ENCODE measurements at regions not wholly inside any gene's neighbourhood (a gene's known extent, or its start where the extent isn't known, plus 50 kb on each side); places are given as distances from the start of the nearest gene placed in this dataset.

DNA sequence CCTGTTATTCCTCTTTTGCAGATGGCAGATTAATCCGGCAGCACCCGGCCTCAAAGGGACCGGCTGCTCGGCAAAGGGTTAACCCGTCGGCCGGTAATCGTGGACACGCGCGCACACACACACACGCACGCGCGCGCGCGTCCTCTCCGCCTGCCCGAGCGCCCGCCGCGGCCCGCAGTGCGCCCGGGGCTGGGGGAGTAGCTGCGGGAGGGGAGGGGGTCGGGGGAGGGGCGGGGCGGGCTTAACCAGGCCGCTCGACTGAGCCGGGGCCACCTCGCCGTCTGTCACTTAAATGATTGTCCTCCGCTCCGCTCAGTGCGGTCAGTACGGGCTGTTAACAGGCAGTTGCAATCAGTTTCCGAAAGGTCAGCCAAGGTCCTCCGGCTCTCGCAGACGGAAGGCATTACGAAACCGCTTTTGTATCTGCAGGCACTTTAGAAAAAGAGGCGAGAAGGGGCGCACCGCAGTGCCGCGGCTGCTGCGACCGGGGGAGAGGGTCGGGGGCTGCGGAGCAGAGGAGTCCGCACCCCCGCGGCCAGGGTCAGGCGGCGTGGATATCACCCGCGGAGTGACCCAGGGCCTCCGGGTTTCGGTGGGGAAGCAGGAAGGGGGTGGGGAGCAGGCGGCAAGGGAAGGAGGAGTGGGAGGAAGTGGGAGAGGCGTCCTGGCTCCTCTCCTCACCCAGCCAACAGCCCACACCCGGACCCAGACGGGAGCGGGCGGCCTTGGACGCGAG, 57.3 kb upstream of the BCOR start:
- peaks cover 67% of the 10 kb centered on the region for H3K27me3 Mint-ChIP-seq
- H3K27ac Mint-ChIP-seq: peak overlapping the region; percentile 80
- peak; percentile 52 for DNase-seq

DNA sequence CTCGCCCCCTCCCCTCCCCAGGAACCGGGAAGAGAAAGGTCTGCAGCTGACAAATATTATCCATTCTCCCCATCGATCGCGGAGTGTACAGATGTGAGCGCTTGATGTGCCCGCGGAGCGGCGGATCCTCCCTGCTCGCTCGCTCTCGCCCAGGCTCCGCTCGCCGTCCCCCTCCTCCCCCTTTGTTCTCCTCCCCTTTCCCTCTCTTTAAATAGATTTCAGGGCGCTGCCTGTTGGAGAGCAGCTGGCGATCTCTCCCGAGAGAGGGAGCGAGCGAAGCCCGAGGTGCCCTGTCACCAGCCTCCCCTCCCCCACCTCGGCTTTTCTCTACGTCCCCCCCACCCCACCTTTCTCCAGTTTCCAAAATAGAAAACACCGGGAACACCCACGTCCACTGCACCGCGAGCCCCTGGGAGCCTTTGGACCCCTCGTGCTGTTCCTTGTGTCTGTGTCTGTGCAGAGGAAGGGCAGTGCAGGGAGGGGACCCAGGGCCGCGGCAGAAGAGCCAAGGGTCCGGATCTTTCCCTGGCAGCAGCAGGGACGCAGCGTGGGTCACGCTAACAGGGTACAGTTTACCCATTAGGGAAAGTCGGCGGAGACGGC, 56.6 kb upstream of the BCOR start:
- Mint-ChIP-seq H3K27ac (peak overlapping the region; percentile 80), H3K4me3 (peak overlapping the region; percentile 76), H3K36me3 (ENCODE audit: low read depth) (no peaks in the 10 kb centered on the region), H3K4me1 (ENCODE audit: low read depth) (peaks cover 21% of the 10 kb centered on the region), H3K9me3 (no peaks in the 10 kb centered on the region), H3K27me3 (peaks cover 67% of the 10 kb centered on the region)
- DNase-seq: peak; percentile 33

More for the DNA sequence above, 57.3 kb upstream of the BCOR start:
- no peaks in the 10 kb centered on the region for H3K36me3 Mint-ChIP-seq (ENCODE audit: low read depth)
- H3K9me3 Mint-ChIP-seq: no peaks in the 10 kb centered on the region
- peaks cover 21% of the 10 kb centered on the region for H3K4me1 Mint-ChIP-seq (ENCODE audit: low read depth)
- H3K4me3 Mint-ChIP-seq: peak overlapping the region; percentile 76

DNA sequence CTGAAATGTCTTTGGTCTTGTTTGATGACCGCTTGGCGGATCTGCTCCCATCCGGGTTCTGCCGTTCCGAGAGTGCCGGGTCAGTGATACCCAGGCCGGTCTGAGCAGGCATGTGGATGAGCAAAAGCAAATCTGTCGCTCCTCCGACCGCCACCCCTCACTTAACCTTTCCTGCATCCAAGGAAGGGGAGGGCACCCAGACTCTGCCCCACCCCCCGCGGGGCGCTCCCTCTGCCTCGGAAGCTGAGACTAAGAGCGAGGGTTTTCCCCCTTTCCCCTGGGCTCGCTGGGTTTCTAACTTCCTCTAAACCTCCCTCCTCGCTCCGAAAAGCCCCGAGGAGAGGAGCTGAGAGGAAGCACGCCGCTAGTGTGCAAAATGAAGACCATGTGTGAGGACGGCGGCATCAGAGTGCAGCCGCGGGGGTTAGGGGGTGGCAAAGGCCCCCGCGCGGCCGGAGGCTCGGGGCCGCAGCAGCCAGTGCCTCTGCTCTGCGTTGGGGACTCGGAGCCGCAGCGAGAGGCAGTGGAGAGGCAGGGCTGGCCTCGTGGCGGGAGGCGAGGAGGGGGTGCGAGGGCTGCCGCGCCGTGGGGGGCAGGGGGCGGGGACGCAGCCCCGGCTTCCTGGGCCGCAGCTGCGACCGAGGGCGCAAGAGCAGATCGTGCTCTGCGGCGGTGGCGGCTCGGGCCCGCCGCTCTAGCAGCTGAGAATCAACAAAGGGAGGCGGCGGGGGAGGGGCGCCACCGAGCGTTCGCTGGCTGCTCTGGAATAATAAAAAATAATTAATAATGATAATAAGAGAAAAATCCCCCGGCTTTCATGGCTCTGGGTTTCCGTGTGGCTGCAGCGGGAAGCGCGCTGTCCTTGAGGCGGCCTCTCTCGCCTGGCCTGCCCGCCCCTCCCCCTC, 55.8 kb upstream of the BCOR start:
- Mint-ChIP-seq H3K4me3 (peak overlapping the region; percentile 76), H3K27me3 (peaks cover 68% of the 10 kb centered on the region), H3K4me1 (ENCODE audit: low read depth) (peaks cover 25% of the 10 kb centered on the region), H3K9me3 (no peaks in the 10 kb centered on the region), H3K36me3 (ENCODE audit: low read depth) (no peaks in the 10 kb centered on the region), H3K27ac (peak overlapping the region; percentile 77)
- peak; percentile 74 for DNase-seq

DNA sequence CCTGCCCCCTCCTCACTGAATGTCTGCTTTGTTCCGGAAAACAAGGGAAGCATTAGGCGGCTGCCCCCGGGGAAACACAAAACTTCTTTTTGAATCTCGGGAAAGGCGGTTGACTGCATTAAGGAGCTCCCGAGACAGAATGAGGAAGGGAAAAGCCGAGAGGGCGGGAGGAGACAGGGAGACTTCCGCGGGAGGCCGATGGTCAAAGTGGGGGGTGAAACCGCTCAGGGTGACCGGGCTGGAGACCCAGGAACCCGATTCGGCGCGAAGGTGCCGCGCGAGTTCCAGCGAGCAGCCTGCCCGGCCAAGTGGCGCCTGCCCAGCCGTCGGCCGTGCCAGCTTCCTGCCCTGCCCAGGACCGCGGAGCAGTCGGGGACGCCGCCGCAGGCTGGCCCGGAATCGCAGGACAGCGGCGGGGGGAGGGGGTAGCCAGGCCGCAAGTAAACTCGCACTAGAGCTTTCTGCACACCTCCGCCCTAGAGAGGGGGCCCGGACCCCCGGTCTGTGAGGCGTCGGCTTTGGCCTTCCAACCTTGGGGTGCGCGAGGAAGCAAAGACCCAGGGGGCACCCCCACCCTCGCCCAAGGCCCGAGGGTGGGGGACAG, 55.1 kb upstream of the BCOR start:
- peaks cover 23% of the 10 kb centered on the region for H3K4me1 Mint-ChIP-seq (ENCODE audit: low read depth)
- peak overlapping the region; percentile 77 for H3K27ac Mint-ChIP-seq

DNA sequence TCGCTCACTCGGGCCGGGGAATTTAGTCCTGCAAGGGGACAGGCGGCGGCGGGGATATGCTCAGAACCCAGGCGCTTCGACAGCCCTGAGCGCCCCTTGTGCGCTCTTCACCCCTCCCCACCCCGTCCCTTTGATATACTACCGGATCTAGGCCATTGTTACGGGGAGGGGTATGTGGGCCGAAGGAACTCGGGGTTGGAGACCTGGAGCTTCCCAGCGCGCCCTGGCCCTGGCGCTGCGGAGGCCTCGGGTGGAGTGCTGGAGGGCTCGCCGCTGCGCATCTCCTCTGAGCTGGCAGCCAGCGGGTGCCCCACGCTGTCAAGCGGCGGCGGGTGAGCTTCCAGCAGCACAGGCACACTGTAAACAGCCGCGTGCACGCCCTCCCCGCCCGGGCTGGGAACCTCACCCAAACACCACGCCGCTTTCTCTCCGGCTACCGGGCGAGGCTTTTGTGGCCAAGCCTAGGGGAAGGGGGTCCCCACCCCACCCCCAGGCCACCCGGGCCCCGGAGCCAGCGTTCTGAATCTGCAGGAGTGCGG, 54.5 kb upstream of the BCOR start:
- peak; percentile 60 for DNase-seq
- H3K36me3 Mint-ChIP-seq (ENCODE audit: low read depth): no peaks in the 10 kb centered on the region
- H3K4me1 Mint-ChIP-seq (ENCODE audit: low read depth): peaks cover 19% of the 10 kb centered on the region
- H3K4me3 Mint-ChIP-seq: peak overlapping the region; percentile 55
- no peaks in the 10 kb centered on the region for H3K9me3 Mint-ChIP-seq
- H3K27ac Mint-ChIP-seq: no peak overlapping the region
- H3K27me3 Mint-ChIP-seq: peaks cover 72% of the 10 kb centered on the region

More for the DNA sequence above, 55.1 kb upstream of the BCOR start:
- Mint-ChIP-seq H3K36me3 (ENCODE audit: low read depth) (no peaks in the 10 kb centered on the region), H3K9me3 (no peaks in the 10 kb centered on the region), H3K4me3 (peak overlapping the region; percentile 75), H3K27me3 (peaks cover 72% of the 10 kb centered on the region)
- peak; percentile 43 for DNase-seq

DNA sequence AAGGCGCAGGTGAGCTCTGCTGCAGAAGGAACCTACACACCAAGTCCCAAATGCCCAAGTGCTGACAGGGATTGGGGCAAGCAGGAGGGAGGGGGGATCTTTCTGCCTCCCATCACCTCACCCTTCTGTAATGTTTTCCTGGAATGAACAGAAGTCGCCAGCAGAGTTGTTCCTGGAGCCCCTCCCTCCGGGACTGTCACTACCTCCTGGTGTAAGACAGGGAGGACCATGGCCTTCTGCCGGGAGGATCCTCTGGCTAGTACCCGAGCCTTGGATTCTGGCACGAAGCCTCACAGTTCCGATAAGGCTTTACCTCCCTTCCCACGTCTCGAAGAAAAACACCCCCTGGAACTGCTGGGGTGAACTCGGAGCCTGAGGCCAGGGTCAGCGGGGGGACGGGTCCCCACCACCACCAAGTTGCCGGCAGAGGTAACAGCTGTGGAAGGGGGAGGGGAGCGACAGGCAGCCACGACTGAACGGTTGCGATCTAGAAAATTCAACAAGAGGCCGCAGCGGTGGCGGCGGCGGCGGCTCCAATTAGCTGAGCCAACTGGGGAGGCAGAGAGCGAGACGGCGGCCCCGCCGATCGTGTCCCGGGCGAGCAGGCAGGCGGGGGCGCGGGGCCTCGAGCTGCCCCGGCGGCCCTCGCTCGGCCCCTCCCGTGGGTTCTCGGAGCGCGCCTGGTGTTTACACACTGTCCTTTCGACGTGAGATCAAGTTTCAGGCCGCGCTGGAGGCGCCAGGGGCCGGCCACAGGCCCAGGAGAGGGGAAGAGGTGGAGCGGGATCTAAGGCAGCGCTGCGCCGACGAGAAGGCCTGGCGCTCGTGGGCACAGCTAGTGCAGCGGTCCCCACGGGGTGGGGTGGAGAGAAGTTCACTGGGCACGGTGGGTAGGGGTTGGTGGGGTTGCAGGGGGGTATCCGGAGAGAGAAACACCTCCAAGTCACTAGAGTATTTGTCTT, 53.7 kb upstream of the BCOR start:
- Mint-ChIP-seq H3K4me1 (ENCODE audit: low read depth) (peaks cover 21% of the 10 kb centered on the region), H3K36me3 (ENCODE audit: low read depth) (no peaks in the 10 kb centered on the region), H3K27me3 (peaks cover 73% of the 10 kb centered on the region), H3K4me3 (no peak overlapping the region), H3K27ac (no peak overlapping the region), H3K9me3 (no peaks in the 10 kb centered on the region)
- no peak for DNase-seq

DNA sequence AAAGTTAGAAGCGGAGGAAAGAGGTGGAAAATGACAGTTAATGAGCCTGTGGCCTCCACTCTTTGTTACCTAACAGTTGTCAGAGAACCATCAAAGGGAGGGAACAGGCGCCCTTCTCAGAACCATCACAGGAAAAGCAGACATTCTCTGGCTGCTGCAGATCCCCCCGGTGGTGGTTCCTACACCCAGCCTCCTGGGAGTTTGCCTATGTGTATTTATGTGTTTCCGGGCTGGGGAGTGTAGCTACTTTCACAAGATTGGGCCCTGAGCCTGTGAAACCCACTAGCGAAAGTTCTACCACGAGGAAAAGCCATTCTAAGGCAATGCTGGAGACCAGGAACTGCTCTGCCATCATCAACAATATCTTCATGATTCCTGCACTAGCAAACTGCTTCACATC, 52.7 kb upstream of the BCOR start:
- DNase-seq: no peak
- Mint-ChIP-seq H3K4me3 (no peak overlapping the region), H3K36me3 (ENCODE audit: low read depth) (no peaks in the 10 kb centered on the region), H3K4me1 (ENCODE audit: low read depth) (peaks cover 25% of the 10 kb centered on the region), H3K9me3 (no peaks in the 10 kb centered on the region), H3K27ac (no peak overlapping the region), H3K27me3 (peaks cover 72% of the 10 kb centered on the region)

DNA sequence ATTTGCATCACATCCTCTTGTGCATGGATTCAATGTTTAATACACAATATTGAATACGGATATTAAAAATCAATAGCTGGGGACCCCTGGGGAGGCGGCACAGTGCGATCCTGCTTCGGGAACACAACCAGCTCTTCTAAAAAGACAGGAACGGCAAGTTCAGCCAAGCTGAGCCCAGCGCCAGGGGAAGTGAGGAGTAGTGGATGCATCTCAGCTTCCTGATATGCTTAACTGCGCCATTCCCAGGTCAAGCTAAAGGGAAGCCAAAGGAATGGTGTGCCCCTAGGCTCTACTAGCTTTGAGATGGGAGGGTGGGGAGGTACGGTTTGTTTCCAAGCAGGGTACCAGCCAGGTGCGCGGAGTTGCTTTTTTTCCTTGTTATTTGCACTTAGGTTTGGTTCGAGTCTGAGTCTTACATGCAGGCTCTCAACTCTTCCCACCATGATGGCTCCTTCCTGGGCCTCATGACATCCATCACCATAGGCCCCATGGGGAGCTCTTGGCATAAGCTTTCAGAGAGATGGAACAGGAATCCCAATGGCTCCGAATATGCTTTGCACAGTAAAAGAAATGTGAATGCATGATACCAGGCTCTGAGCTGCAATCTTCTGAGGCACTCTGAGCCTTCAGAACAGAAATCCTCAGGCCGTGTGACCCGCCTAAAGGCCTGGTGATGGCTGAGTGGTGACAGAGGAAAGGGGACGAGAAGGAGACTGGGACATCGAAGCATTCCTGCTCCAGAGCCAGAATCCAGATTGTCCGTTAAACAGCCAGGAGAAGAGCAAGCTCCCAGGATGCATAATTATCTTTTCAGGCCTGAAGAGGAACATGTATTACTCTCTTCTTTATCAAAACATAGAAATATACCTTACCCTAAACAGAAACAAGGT, 51.8 kb upstream of the BCOR start:
- H3K36me3 Mint-ChIP-seq (ENCODE audit: low read depth): no peaks in the 10 kb centered on the region
- no peak for DNase-seq
- H3K4me1 Mint-ChIP-seq (ENCODE audit: low read depth): peaks cover 21% of the 10 kb centered on the region
- no peaks in the 10 kb centered on the region for H3K9me3 Mint-ChIP-seq
- no peak overlapping the region for H3K27ac Mint-ChIP-seq
- no peak overlapping the region for H3K4me3 Mint-ChIP-seq
- peaks cover 76% of the 10 kb centered on the region for H3K27me3 Mint-ChIP-seq

DNA sequence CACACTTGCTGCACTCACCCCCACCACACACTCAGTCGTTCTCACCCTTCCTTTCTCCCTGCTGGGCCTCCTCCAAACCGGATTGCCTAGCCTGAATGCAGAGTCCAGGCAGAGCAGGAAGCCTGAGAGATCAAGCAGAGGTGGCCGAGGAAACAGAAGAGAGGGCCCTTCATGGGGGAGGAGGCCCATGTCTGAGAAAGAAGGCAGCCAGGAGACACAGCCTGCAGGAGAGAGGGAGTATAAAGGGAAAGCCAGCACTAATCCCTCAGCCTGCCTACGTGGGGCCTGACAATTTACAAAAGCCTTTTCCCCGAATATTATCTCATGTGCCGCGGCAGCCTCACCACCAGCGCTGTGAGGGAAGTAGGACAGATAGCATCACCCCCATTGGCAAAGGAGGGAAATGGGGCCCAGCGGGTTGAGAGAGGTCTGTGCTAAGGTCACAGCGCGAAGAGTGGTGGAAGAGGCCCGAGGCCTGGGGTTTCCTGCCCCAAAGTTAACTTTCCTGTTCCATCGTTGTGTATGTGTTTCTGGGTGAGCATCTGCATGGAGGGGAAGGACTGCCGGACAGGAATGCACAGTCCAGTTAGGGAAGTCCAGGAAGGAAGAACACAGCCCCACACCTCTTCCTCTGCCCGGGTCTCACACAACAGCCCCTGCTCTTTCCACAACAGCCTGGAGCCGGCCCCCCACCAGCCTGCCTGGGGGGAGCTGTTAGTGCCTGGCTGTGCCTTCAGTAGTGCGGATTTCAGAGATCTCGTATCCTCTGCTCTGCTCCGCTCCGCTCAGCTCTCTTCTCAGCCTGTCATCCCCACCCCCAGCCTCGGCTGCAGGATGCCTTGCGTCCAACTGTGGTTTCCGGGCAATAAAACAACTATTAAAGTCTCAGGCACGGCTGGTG, 50.9 kb upstream of the BCOR start:
- no peaks in the 10 kb centered on the region for H3K36me3 Mint-ChIP-seq (ENCODE audit: low read depth)
- H3K4me3 Mint-ChIP-seq: no peak overlapping the region
- H3K27me3 Mint-ChIP-seq: peaks cover 81% of the 10 kb centered on the region
- H3K9me3 Mint-ChIP-seq: no peaks in the 10 kb centered on the region
- peaks cover 21% of the 10 kb centered on the region for H3K4me1 Mint-ChIP-seq (ENCODE audit: low read depth)
- no peak for DNase-seq
- H3K27ac Mint-ChIP-seq: no peak overlapping the region

DNA sequence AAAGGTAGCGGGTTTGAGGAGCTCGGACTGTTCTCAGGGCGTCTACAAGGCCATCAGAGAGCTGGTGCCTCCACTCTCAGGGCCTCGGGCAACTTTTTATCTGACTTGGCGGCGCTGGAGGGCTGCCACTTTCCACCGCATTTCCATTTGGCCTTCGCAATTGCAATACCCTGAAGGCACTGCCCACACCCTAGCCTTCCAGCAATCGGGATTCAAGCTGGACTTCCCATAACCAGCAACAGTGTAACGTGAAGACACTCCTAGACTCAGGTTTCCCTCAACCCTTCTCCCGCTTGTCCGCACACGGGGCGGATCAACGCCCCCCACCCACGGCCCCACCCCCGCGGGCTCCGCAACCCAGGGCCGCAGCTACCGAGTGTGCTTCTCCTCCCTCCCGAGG, 50.2 kb upstream of the BCOR start:
- Mint-ChIP-seq H3K27ac (no peak overlapping the region), H3K4me1 (ENCODE audit: low read depth) (peaks cover 16% of the 10 kb centered on the region), H3K4me3 (no peak overlapping the region), H3K36me3 (ENCODE audit: low read depth) (no peaks in the 10 kb centered on the region), H3K9me3 (no peaks in the 10 kb centered on the region), H3K27me3 (peaks cover 80% of the 10 kb centered on the region)
- DNase-seq: no peak
